ENCODE measurements at regions not wholly inside any gene's neighbourhood (a gene's known extent, or its start where the extent isn't known, plus 50 kb on each side); places are given as distances from the start of the nearest gene placed in this dataset.

DNA sequence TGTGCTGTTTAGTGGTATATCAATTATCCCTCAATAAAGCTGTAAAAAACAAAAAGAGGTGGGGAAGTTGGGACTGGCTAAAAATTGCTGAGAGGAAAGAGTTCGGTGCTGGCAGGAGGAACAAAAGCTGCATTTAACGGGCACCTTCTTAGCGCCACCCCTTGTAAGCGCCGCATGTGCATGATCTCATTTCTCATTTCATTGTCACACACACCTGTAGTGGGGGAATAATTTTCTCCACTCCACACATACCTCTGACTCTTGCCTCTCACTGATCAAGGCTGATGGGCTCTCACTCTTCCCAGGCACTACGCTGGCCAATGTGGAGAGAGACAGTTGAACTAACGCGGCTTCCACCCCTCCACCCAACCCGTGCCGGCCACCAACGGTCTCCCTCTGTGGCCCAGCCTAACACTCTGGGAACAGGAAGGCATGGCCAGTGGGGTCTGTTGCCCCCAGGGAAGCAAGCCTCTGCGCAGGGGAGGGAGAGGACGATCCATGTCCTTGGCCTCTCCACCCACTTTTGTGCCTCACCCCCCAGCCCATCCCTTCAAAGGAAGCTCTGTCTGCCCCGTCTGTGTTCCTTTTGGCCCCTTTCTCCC, 186.7 kb upstream of the SYT13 start:
- TF ChIP-seq CTCF (conservative IDR thresholded peaks at IDR 0.05; ENCODE audit: low read length) (no peak), EZH2phosphoT487 (IDR thresholded peaks at IDR 0.05; ENCODE audit: borderline replicate concordance, low read depth, low read length) (no peak)
